Endothelial cell (in vitro differentiated cells): ENCODE measurements at regions not wholly inside any gene's neighbourhood (a gene's known extent, or its start where the extent isn't known, plus 50 kb on each side); places are given as distances from the start of the nearest gene placed in this dataset.
A peak's percentile ranks its signal among the peaks of the same experiment; 100 is the strongest.

Experiments used
- DNase-seq: peaks from one replicate; pipeline ENCODE4 v3.0.0; 2021; ENCODE audit warnings: low spot score
- H3K27ac Mint-ChIP-seq: one replicate; pipeline ENCODE4 v1.8.0; 2021; ENCODE audit warnings: mixed read lengths, inconsistent platforms; ENCODE audit not compliant: unreplicated experiment
- H3K27me3 Mint-ChIP-seq: one replicate; pipeline ENCODE4 v1.8.0; 2021; ENCODE audit warnings: mild to moderate bottlenecking, moderate library complexity, mixed read lengths, inconsistent platforms; ENCODE audit not compliant: unreplicated experiment
- H3K36me3 Mint-ChIP-seq: one replicate; pipeline ENCODE4 v1.8.0; 2021; ENCODE audit warnings: mild to moderate bottlenecking, low read depth, mixed read lengths, inconsistent platforms; ENCODE audit not compliant: unreplicated experiment
- H3K4me1 Mint-ChIP-seq: one replicate; pipeline ENCODE4 v1.8.0; 2021; ENCODE audit warnings: mild to moderate bottlenecking, mixed read lengths, inconsistent platforms; ENCODE audit not compliant: unreplicated experiment
- H3K4me3 Mint-ChIP-seq: one replicate; pipeline ENCODE4 v1.8.0; 2021; ENCODE audit warnings: mild to moderate bottlenecking, mixed read lengths, inconsistent platforms; ENCODE audit not compliant: unreplicated experiment
- H3K9me3 Mint-ChIP-seq: one replicate; pipeline ENCODE4 v1.8.0; 2021; ENCODE audit warnings: mixed read lengths, inconsistent platforms; ENCODE audit not compliant: unreplicated experiment
- CTCF ChIP-seq: fragments of 200-600 bp; sonication (generic); IDR thresholded peaks from one replicate; pipeline ENCODE4 v1.5.0; 2021; ENCODE audit warnings: antibody characterized with exemption; ENCODE audit not compliant: unreplicated experiment

- no peak for TF ChIP-seq CTCF
- Mint-ChIP-seq H3K27ac (no peak overlapping the region), H3K27me3 (peaks cover 7% of the 10 kb centered on the region), H3K9me3 (no peaks in the 10 kb centered on the region), H3K4me1 (peaks cover 21% of the 10 kb centered on the region), H3K36me3 (no peaks in the 10 kb centered on the region), H3K4me3 (no peak overlapping the region)
- DNase-seq, result no peak
Measured at GRCh38 chr2:42875880-42876279, 83.5 kb upstream of the HAAO start.

GRCh38 chr2:42874949-42875801 lies 82.8 kb upstream of the HAAO start:
- Mint-ChIP-seq H3K4me3 (no peak overlapping the region), H3K27ac (no peak overlapping the region), H3K9me3 (no peaks in the 10 kb centered on the region), H3K4me1 (peaks cover 14% of the 10 kb centered on the region), H3K27me3 (peaks cover 5% of the 10 kb centered on the region), H3K36me3 (no peaks in the 10 kb centered on the region)
- DNase-seq, result no peak
- no peak for TF ChIP-seq CTCF

GRCh38 chr2:42872721-42873120 lies 80.3 kb upstream of the HAAO start:
- no peak for DNase-seq
- H3K27ac Mint-ChIP-seq, result no peak overlapping the region
- peaks cover 7% of the 10 kb centered on the region for H3K36me3 Mint-ChIP-seq
- no peaks in the 10 kb centered on the region for H3K4me1 Mint-ChIP-seq
- peaks cover 7% of the 10 kb centered on the region for H3K9me3 Mint-ChIP-seq
- no peak for TF ChIP-seq CTCF
- no peak overlapping the region for H3K4me3 Mint-ChIP-seq
- peaks cover 6% of the 10 kb centered on the region for H3K27me3 Mint-ChIP-seq

- Mint-ChIP-seq H3K27me3 (peaks cover 7% of the 10 kb centered on the region), H3K36me3 (peaks cover 7% of the 10 kb centered on the region), H3K4me3 (no peak overlapping the region), H3K9me3 (peaks cover 7% of the 10 kb centered on the region), H3K4me1 (no peaks in the 10 kb centered on the region), H3K27ac (no peak overlapping the region)
- DNase-seq, result no peak
- no peak for TF ChIP-seq CTCF
Measured at GRCh38 chr2:42871372-42871771, 79.0 kb upstream of the HAAO start.

GRCh38 chr2:42868874-42869273 lies 76.5 kb upstream of the HAAO start:
- H3K9me3 Mint-ChIP-seq, result peaks cover 7% of the 10 kb centered on the region
- no peak for DNase-seq
- peaks cover 7% of the 10 kb centered on the region for H3K36me3 Mint-ChIP-seq
- no peak overlapping the region for H3K27ac Mint-ChIP-seq
- H3K4me3 Mint-ChIP-seq, result peak overlapping the region; percentile 24
- no peak for TF ChIP-seq CTCF
- peaks cover 6% of the 10 kb centered on the region for H3K27me3 Mint-ChIP-seq
- no peaks in the 10 kb centered on the region for H3K4me1 Mint-ChIP-seq
